Natural killer cell (primary cell): ENCODE measurements at regions not wholly inside any gene's neighbourhood (a gene's known extent, or its start where the extent isn't known, plus 50 kb on each side); places are given as distances from the start of the nearest gene placed in this dataset.

Experiments
- ATAC-seq, 3 donors: fragments of 150-1000 bp in 2 of 3; fragments of 200-7000 bp in 1 of 3; cut with Tn5 transposase; 1 replicate in 1 of 3; 2 replicates in 2 of 3; pipeline ENCODE4 v1.10.0; 2021; ENCODE audit warnings: mild to moderate bottlenecking in 2 of 3, moderate library complexity in 2 of 3
- DNase-seq, 2 donors: peaks; one replicate each; pipeline versions ENCODE4 v3.0.0 to v3.0.0-alpha.2; 2013 to 2021; ENCODE audit warnings: mixed read lengths in 1 of 2
- H3K27ac ChIP-seq: one replicate; pipeline ENCODE4 v1.5.1; 2013; ENCODE audit warnings: mild to moderate bottlenecking, low read length
- H3K27me3 ChIP-seq: one replicate; pipeline ENCODE4 v1.6.1; 2013; ENCODE audit warnings: low read length; ENCODE audit not compliant: control insufficient read depth, insufficient read depth
- H3K36me3 ChIP-seq: one replicate; pipeline ENCODE4 v1.6.1; 2013; ENCODE audit warnings: low read length; ENCODE audit not compliant: control insufficient read depth, insufficient read depth
- H3K4me1 ChIP-seq: one replicate; pipeline ENCODE4 v1.6.1; 2013; ENCODE audit warnings: low read length; ENCODE audit not compliant: control insufficient read depth, insufficient read depth
- H3K4me3 ChIP-seq: one replicate; pipeline ENCODE4 v1.5.1; 2013; ENCODE audit warnings: low read length
- H3K9me3 ChIP-seq: one replicate; pipeline ENCODE4 v1.6.1; 2013; ENCODE audit warnings: low read length; ENCODE audit not compliant: control insufficient read depth, insufficient read depth
- H3K27ac Mint-ChIP-seq, 2 donors: one replicate each; pipeline ENCODE4 v1.8.0; 2022; ENCODE audit warnings: mild to moderate bottlenecking in 2 of 2, mixed read lengths in 2 of 2, moderate library complexity in 1 of 2
- H3K27me3 Mint-ChIP-seq, 2 donors: one replicate each; pipeline ENCODE4 v1.8.0; 2022; ENCODE audit warnings: low read depth in 2 of 2, mixed read lengths in 2 of 2
- H3K36me3 Mint-ChIP-seq: one replicate; pipeline ENCODE4 v1.8.0; 2022; ENCODE audit warnings: mixed read lengths
- H3K4me1 Mint-ChIP-seq, 2 donors: one replicate each; pipeline ENCODE4 v1.8.0; 2022; ENCODE audit warnings: mixed read lengths in 2 of 2
- H3K4me3 Mint-ChIP-seq: one replicate; pipeline ENCODE4 v1.8.0; 2022; ENCODE audit warnings: mild to moderate bottlenecking, moderate library complexity, mixed read lengths
- H3K9me3 Mint-ChIP-seq, 2 donors: one replicate each; pipeline ENCODE4 v1.8.0; 2022; ENCODE audit warnings: mixed read lengths in 2 of 2
- CTCF ChIP-seq: fragments of 200-600 bp; IDR thresholded peaks from one replicate; pipeline ENCODE4 v1.8.0; 2022; ENCODE audit warnings: antibody characterized with exemption
- WGBS: methylation state at CpG from one replicate; pipeline ENCODE4 v1.1.7; 2013; ENCODE audit warnings: missing lambda C conversion rate; ENCODE audit not compliant: insufficient coverage; 5-methylcytosine and 5-hydroxymethylcytosine counted together
- intact Hi-C: fragments of 100-400 bp; cut with micrococcal nuclease; formaldehyde crosslinking; loops from one replicate; pipeline ENCODE4 v1.14.2; 2022

DNA sequence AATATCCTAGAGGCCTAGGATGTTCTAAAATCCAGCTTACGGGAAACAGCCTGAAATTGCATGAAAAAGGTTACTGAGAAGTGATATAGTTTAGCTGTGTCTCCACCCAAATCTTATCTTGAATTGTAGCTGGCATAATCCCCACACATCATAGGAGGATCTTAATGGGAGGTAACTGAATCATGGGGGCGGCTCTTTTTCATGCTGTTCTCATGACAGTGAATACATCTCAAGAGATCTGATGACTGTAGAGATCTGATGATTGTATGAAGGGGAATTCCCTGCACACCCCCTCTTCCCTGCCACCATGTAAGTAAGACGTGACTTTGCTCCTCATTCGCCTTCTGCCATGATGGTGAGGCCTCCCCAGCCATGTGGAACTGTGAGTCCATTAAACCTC lies 385.6 kb upstream of the ID2 start:
- DNase-seq, result no peak
- intact Hi-C loops, result no loop called here
- TF ChIP-seq CTCF, result no peak
- Histone ChIP-seq H3K36me3 (peaks cover 3% of the 10 kb centered on the region), H3K27me3 (no peaks in the 10 kb centered on the region), H3K9me3 (no peaks in the 10 kb centered on the region), H3K4me1 (peaks cover 41% of the 10 kb centered on the region), H3K27ac (no peak overlapping the region), H3K4me3 (no peak overlapping the region)
- H3K4me1 Mint-ChIP-seq, result peaks cover 42 to 52% of the 10 kb centered on the region in 2 donors
- H3K36me3 Mint-ChIP-seq, result peaks cover 43% of the 10 kb centered on the region
- H3K27me3 Mint-ChIP-seq, result no peaks in the 10 kb centered on the region
- H3K27ac Mint-ChIP-seq, result peak overlapping the region in 1 of 2 donors; percentile 56
- no peak overlapping the region for H3K4me3 Mint-ChIP-seq
- H3K9me3 Mint-ChIP-seq, result no peaks in the 10 kb centered on the region
- ATAC-seq, result peak in 1 of 3 donors; percentile 49
- 93% methylated on average over 2 of the region's 4 CpGs for WGBS

DNA sequence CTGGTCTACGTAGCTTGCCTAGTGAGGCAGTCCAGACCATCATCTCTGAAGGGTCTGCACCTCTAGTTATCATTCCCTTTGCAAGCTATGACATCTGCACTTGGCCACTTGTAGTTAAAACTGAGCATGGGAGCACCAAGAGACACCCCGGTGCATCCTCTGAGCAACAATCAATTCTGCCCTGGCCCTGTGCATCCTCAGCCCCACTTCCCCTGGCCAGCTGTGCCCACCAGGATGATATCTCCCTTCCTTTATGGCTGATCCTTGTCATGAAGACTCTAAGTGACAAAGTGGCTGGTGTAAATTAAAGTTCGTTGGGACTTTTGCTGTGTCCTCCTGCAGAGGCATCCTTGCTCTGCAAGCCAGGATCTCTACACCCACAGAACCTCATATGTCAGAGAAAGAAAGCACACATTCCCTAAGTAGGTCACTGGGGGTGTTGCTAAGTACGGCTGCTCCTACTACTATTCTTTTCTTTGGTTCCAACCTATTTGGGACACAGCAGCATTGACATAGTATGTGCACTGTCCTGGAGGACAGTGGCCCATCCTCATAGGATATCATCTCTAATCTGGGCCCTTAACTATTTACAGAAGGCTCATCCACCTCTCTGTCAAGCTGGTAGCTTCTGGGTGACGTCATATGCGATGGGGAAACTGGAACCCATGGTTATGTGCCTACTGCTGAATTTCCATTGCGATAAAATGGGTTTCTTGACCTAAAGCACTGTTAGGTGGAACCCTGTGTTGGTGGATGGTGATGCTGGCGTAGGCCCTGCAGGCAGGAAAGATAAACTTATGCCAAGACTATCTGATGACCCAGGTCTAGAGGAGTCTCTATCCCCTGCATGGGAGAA lies 384.3 kb upstream of the ID2 start:
- Histone ChIP-seq H3K4me3 (no peak overlapping the region), H3K27me3 (no peaks in the 10 kb centered on the region), H3K9me3 (no peaks in the 10 kb centered on the region), H3K4me1 (peaks cover 54% of the 10 kb centered on the region), H3K27ac (no peak overlapping the region), H3K36me3 (peaks cover 3% of the 10 kb centered on the region)
- intact Hi-C loops, result no loop called here
- TF ChIP-seq CTCF, result no peak
- no peak for DNase-seq
- Mint-ChIP-seq H3K27ac (peak overlapping the region; percentile 56 to 59), H3K4me3 (no peak overlapping the region), H3K36me3 (peaks cover 35% of the 10 kb centered on the region), H3K9me3 (no peaks in the 10 kb centered on the region), H3K27me3 (no peaks in the 10 kb centered on the region), H3K4me1 (peaks cover 53 to 65% of the 10 kb centered on the region in 2 donors)
- no peak for ATAC-seq
- 83% methylated on average over 8 of the region's 8 CpGs for WGBS

GRCh38 chr2:8298783-8299182 lies 383.1 kb upstream of the ID2 start:
- TF ChIP-seq CTCF, result no peak
- H3K4me1 Mint-ChIP-seq, result peaks cover 64 to 77% of the 10 kb centered on the region in 2 donors
- Histone ChIP-seq H3K4me3 (no peak overlapping the region), H3K27ac (no peak overlapping the region), H3K9me3 (no peaks in the 10 kb centered on the region), H3K27me3 (no peaks in the 10 kb centered on the region), H3K4me1 (peaks cover 66% of the 10 kb centered on the region), H3K36me3 (peaks cover 3% of the 10 kb centered on the region)
- WGBS, result 84% methylated on average over 3 of the region's 3 CpGs
- DNase-seq (no peak), ATAC-seq (peak in 1 of 3 donors; percentile 72)
- H3K36me3 Mint-ChIP-seq, result peaks cover 23% of the 10 kb centered on the region
- no peak overlapping the region for H3K4me3 Mint-ChIP-seq
- intact Hi-C loops, result no loop called here
- H3K27me3 Mint-ChIP-seq, result no peaks in the 10 kb centered on the region
- H3K9me3 Mint-ChIP-seq, result no peaks in the 10 kb centered on the region
- H3K27ac Mint-ChIP-seq, result peak overlapping the region; percentile 58 to 79
